Esophagus squamous epithelium (tissue), 5 donors: ENCODE measurements at regions not wholly inside any gene's neighbourhood (a gene's known extent, or its start where the extent isn't known, plus 50 kb on each side); places are given as distances from the start of the nearest gene placed in this dataset.

Experiments used
- DNase-seq: peaks from one replicate; lab custom pipeline; 2025; lab: John Stamatoyannopoulos, UW
- H3K27ac ChIP-seq, 4 donors: fragments of 200-600 bp; sonication (generic); one replicate each; pipeline ENCODE4 v1.5.1; 2016 to 2019; ENCODE audit warnings: mild to moderate bottlenecking in 1 of 4
- H3K27me3 ChIP-seq, 4 donors: fragments of 200-600 bp; sonication (generic); 1 replicate in 3 of 4; 2 replicates in 1 of 4; pipeline versions ENCODE4 v1.5.1 to v1.6.0; 2017 to 2021; ENCODE audit warnings: antibody characterized with exemption in 1 of 4
- H3K36me3 ChIP-seq, 3 donors: fragments of 200-600 bp; sonication (generic); one replicate each; pipeline ENCODE4 v1.5.1; 2016 to 2019
- H3K4me1 ChIP-seq, 3 donors: fragments of 200-600 bp; sonication (generic); one replicate each; pipeline ENCODE4 v1.5.1; 2017 to 2019
- H3K4me3 ChIP-seq, 4 donors: fragments of 200-600 bp; sonication (generic); 1 replicate in 3 of 4; 2 replicates in 1 of 4; pipeline ENCODE4 v1.5.1; 2016 to 2019; ENCODE audit warnings: mild to moderate bottlenecking in 2 of 4, moderate library complexity in 1 of 4
- H3K9me3 ChIP-seq, 3 donors: fragments of 200-600 bp; sonication (generic); one replicate each; pipeline ENCODE4 v1.5.1; 2016 to 2019
- CTCF ChIP-seq, 6 experiments: fragments of 450-650 bp in 4 of 6; fragments of 200-600 bp in 2 of 6; sonication (generic) in 2 of 6; IDR thresholded peaks; one replicate each; pipeline ENCODE4 v1.5.1; 2016 to 2019; ENCODE audit warnings: antibody characterized with exemption in 6 of 6, mild to moderate bottlenecking in 4 of 6, moderate library complexity in 4 of 6
- POLR2A ChIP-seq, 4 donors: fragments of 450-650 bp; IDR thresholded peaks; one replicate each; pipeline ENCODE4 v1.6.1; 2017; ENCODE audit warnings: antibody characterized with exemption in 4 of 4, mild to moderate bottlenecking in 4 of 4, moderate library complexity in 3 of 4
- WGBS, 2 donors: methylation state at CpG; one replicate each; pipeline ENCODE4 v1.1.5; 2018; 5-methylcytosine and 5-hydroxymethylcytosine counted together
- intact Hi-C: fragments of 100-400 bp; cut with DNase I; formaldehyde crosslinking; loops from one replicate; pipeline ENCODE4 v1.15.0; 2022
- donor health status: DM: yes; HTN: yes; CAD: no.

GRCh38 chr5:155768332-155768731, 558.6 kb upstream of the SGCD start:
- Histone ChIP-seq H3K27ac (no peak overlapping the region), H3K4me1 (no peaks in the 10 kb centered on the region), H3K36me3 (no peaks in the 10 kb centered on the region), H3K9me3 (no peaks in the 10 kb centered on the region), H3K27me3 (no peaks in the 10 kb centered on the region), H3K4me3 (no peak overlapping the region)
- 83 to 87% methylated on average over 3 of the region's 3 CpGs for WGBS, 2 donors
- no peak for TF ChIP-seq CTCF (IDR thresholded peaks at IDR 0.05)
- TF ChIP-seq POLR2A (IDR thresholded peaks at IDR 0.05), result no peak
- DNase-seq, result no peak
- intact Hi-C loops, result no loop called here

- WGBS, 2 donors, result 58 to 76% methylated on average over 4 of the region's 4 CpGs
Observed at GRCh38 chr5:155772009-155772662, 554.8 kb upstream of the SGCD start.

GRCh38 chr5:155773680-155774079, 553.3 kb upstream of the SGCD start:
- Histone ChIP-seq H3K36me3 (no peaks in the 10 kb centered on the region), H3K4me1 (no peaks in the 10 kb centered on the region), H3K27me3 (no peaks in the 10 kb centered on the region), H3K27ac (no peak overlapping the region), H3K4me3 (no peak overlapping the region), H3K9me3 (no peaks in the 10 kb centered on the region)
- DNase-seq, result no peak
- TF ChIP-seq POLR2A (IDR thresholded peaks at IDR 0.05), result no peak
- no peak for TF ChIP-seq CTCF (IDR thresholded peaks at IDR 0.05)
- WGBS, 2 donors, result 81 to 83% methylated on average over 2 of the region's 2 CpGs
- intact Hi-C loops, result no loop called here

More at GRCh38 chr5:155772009-155772662, 554.8 kb upstream of the SGCD start:
- no peak for DNase-seq
- Histone ChIP-seq H3K36me3 (no peaks in the 10 kb centered on the region), H3K9me3 (no peaks in the 10 kb centered on the region), H3K27ac (no peak overlapping the region), H3K4me3 (no peak overlapping the region), H3K4me1 (no peaks in the 10 kb centered on the region), H3K27me3 (no peaks in the 10 kb centered on the region)
- intact Hi-C loops, result no loop called here
- no peak for TF ChIP-seq CTCF (IDR thresholded peaks at IDR 0.05)
- no peak for TF ChIP-seq POLR2A (IDR thresholded peaks at IDR 0.05)

- intact Hi-C loops, result no loop called here
- no peak for TF ChIP-seq CTCF (IDR thresholded peaks at IDR 0.05)
- no peak for TF ChIP-seq POLR2A (IDR thresholded peaks at IDR 0.05)
- no peak overlapping the region for H3K4me3 ChIP-seq
- no peaks in the 10 kb centered on the region for H3K36me3 ChIP-seq
- no peaks in the 10 kb centered on the region for H3K4me1 ChIP-seq
- H3K9me3 ChIP-seq, result no peaks in the 10 kb centered on the region
- WGBS, 2 donors, result 74 to 78% methylated on average over 3 of the region's 3 CpGs
- H3K27me3 ChIP-seq, result no peaks in the 10 kb centered on the region
- no peak for DNase-seq
- H3K27ac ChIP-seq, result no peak overlapping the region
Observed at GRCh38 chr5:155780260-155780659, 546.7 kb upstream of the SGCD start.

- DNase-seq, result no peak
- intact Hi-C loops, result no loop called here
- Histone ChIP-seq H3K27me3 (no peaks in the 10 kb centered on the region), H3K9me3 (no peaks in the 10 kb centered on the region), H3K27ac (no peak overlapping the region), H3K36me3 (no peaks in the 10 kb centered on the region), H3K4me1 (no peaks in the 10 kb centered on the region), H3K4me3 (no peak overlapping the region)
- 38 to 67% methylated on average over 1 of the region's 1 CpG for WGBS, 2 donors
- TF ChIP-seq POLR2A (IDR thresholded peaks at IDR 0.05), result no peak
- TF ChIP-seq CTCF (IDR thresholded peaks at IDR 0.05), result no peak
Observed at GRCh38 chr5:155783246-155783645, 543.7 kb upstream of the SGCD start.
